HepG2 (cell line): ENCODE measurements at regions not wholly inside any gene's neighbourhood (a gene's known extent, or its start where the extent isn't known, plus 50 kb on each side); places are given as distances from the start of the nearest gene placed in this dataset.

Experiments
- GATA4 ChIP-seq: sonication (generic); IDR thresholded peaks from 2 replicates; pipeline ENCODE4 v1.6.1; 2016; ENCODE audit warnings: antibody characterized with exemption, low read depth, borderline replicate concordance
- POLR2A ChIP-seq, 2 experiments: IDR thresholded peaks; 2 replicates each; pipeline ENCODE4 v1.6.1; 2011; ENCODE audit warnings: low read depth in 2 of 2, low read length in 2 of 2, mild to moderate bottlenecking in 1 of 2, moderate library complexity in 1 of 2; ENCODE audit not compliant: insufficient read depth in 1 of 2
- SMAD3 ChIP-seq: sonication (generic); formaldehyde crosslinking; IDR thresholded peaks from 2 replicates; pipeline ENCODE4 v1.4.0; 2020; ENCODE audit warnings: missing genetic modification reagents
- SMARCE1 ChIP-seq: fragments of 450-650 bp; IDR thresholded peaks from 2 replicates; pipeline ENCODE4 v1.6.1; 2017; ENCODE audit warnings: borderline replicate concordance
- ZFYVE20 ChIP-seq: sonication (generic); formaldehyde crosslinking; IDR thresholded peaks from 2 replicates; pipeline ENCODE4 v1.8.0; 2023; ENCODE audit warnings: low read depth, mild to moderate bottlenecking, moderate library complexity, missing genetic modification reagents, borderline replicate concordance
- ZMYM4 ChIP-seq: sonication (generic); formaldehyde crosslinking; IDR thresholded peaks from 2 replicates; pipeline ENCODE4 v1.8.1; 2023; ENCODE audit warnings: mild to moderate bottlenecking, missing genetic modification reagents
- ZNF12 ChIP-seq: sonication (generic); formaldehyde crosslinking; IDR thresholded peaks from 2 replicates; pipeline ENCODE4 v1.5.0; 2020; ENCODE audit warnings: missing genetic modification reagents
- ZNF136 ChIP-seq: sonication (generic); formaldehyde crosslinking; IDR thresholded peaks from 2 replicates; pipeline ENCODE4 v1.8.1; 2022; ENCODE audit warnings: low read depth, mild to moderate bottlenecking, moderate library complexity, missing genetic modification reagents
- ZNF282 ChIP-seq: fragments of 450-650 bp; IDR thresholded peaks from 2 replicates; pipeline ENCODE4 v1.6.1; 2018; ENCODE audit not compliant: partially characterized antibody
- ZNF382 ChIP-seq: sonication (generic); formaldehyde crosslinking; IDR thresholded peaks from 2 replicates; pipeline ENCODE4 v1.5.0; 2020; ENCODE audit warnings: missing genetic modification reagents, mild to moderate bottlenecking, borderline replicate concordance
- ZNF44 ChIP-seq: sonication (generic); formaldehyde crosslinking; IDR thresholded peaks from 2 replicates; pipeline ENCODE4 v1.5.1; 2020; ENCODE audit warnings: mild to moderate bottlenecking, missing genetic modification reagents
- ZSCAN21 ChIP-seq: sonication (generic); formaldehyde crosslinking; IDR thresholded peaks from 2 replicates; pipeline ENCODE4 v1.8.0; 2022; ENCODE audit warnings: mild to moderate bottlenecking, missing genetic modification reagents, moderate library complexity, borderline replicate concordance
- TF ChIP-seq, protein P1 (sequence below): sonication (generic); formaldehyde crosslinking; IDR thresholded peaks from 2 replicates; pipeline ENCODE4 v1.4.0; 2020; ENCODE audit warnings: mild to moderate bottlenecking, missing genetic modification reagents
- TF ChIP-seq, protein P2 (sequence below): sonication (generic); formaldehyde crosslinking; IDR thresholded peaks from 2 replicates; pipeline ENCODE4 v1.5.0; 2020; ENCODE audit warnings: mild to moderate bottlenecking, missing genetic modification reagents
- TF ChIP-seq, protein P3 (sequence below): IDR thresholded peaks from 2 replicates; pipeline ENCODE4 v1.6.1; 2016
- TF ChIP-seq, protein P4 (sequence below): sonication (generic); formaldehyde crosslinking; IDR thresholded peaks from 2 replicates; pipeline ENCODE4 v1.5.0; 2020; ENCODE audit warnings: missing genetic modification reagents
- TF ChIP-seq, protein P5 (sequence below): sonication (generic); formaldehyde crosslinking; IDR thresholded peaks from 2 replicates; pipeline ENCODE4 v1.5.0; 2020; ENCODE audit warnings: missing genetic modification reagents
- TF ChIP-seq, protein P6 (sequence below): sonication (generic); formaldehyde crosslinking; IDR thresholded peaks from 2 replicates; pipeline ENCODE4 v1.4.0; 2020; ENCODE audit warnings: low read depth, mild to moderate bottlenecking, missing genetic modification reagents
- TF ChIP-seq, protein P7 (sequence below): sonication (generic); formaldehyde crosslinking; IDR thresholded peaks from 2 replicates; pipeline ENCODE4 v1.5.0; 2020; ENCODE audit warnings: mild to moderate bottlenecking, missing genetic modification reagents
- TF ChIP-seq, protein P8 (sequence below): conservative IDR thresholded peaks from 2 replicates; pipeline ENCODE4 v1.6.1; 2018; ENCODE audit warnings: missing genetic modification reagents

DNA sequence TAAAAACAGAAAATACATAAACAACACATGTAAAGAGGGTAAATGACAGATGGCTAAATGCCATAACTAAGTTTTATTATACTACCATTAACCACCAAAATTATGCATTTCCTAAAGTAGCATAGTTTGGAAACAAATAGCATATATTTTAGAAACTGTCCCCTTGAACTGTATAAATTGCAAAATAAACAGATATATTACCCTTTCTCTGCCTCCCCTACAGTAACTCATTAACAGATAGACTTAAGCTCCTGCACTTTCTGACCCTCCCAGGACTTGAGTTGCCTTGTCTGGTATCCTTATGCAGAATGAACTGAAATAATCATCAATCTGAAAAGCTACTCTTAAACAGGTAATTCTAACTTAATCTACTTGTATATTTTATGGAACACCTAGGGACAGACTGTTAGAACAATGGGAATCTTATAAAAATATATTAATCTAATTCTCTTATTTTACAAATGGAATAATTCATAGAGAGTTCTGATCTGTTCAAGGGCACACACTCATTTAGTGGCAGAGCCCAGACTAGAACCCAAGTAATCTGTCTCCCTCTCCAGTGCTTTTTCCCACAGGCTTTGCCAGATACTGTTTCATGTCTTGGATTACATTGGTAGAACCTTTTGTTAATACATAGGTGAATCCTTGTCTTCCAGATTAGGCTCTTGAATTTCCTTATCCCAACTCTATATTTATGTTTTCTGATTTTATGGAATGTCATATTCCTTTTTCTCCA is 50.6 kb upstream of the LOC128125822 start (continued):
- TF ChIP-seq, protein P1, sequence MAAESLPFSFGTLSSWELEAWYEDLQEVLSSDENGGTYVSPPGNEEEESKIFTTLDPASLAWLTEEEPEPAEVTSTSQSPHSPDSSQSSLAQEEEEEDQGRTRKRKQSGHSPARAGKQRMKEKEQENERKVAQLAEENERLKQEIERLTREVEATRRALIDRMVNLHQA, result no peak
- TF ChIP-seq, protein P2, sequence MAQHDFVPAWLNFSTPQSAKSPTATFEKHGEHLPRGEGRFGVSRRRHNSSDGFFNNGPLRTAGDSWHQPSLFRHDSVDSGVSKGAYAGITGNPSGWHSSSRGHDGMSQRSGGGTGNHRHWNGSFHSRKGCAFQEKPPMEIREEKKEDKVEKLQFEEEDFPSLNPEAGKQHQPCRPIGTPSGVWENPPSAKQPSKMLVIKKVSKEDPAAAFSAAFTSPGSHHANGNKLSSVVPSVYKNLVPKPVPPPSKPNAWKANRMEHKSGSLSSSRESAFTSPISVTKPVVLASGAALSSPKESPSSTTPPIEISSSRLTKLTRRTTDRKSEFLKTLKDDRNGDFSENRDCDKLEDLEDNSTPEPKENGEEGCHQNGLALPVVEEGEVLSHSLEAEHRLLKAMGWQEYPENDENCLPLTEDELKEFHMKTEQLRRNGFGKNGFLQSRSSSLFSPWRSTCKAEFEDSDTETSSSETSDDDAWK (CRISPR knock-in tag), result no peak
- TF ChIP-seq, protein P3, sequence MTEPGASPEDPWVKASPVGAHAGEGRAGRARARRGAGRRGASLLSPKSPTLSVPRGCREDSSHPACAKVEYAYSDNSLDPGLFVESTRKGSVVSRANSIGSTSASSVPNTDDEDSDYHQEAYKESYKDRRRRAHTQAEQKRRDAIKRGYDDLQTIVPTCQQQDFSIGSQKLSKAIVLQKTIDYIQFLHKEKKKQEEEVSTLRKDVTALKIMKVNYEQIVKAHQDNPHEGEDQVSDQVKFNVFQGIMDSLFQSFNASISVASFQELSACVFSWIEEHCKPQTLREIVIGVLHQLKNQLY (CRISPR knock-in tag), result no peak
- TF ChIP-seq, protein P4, sequence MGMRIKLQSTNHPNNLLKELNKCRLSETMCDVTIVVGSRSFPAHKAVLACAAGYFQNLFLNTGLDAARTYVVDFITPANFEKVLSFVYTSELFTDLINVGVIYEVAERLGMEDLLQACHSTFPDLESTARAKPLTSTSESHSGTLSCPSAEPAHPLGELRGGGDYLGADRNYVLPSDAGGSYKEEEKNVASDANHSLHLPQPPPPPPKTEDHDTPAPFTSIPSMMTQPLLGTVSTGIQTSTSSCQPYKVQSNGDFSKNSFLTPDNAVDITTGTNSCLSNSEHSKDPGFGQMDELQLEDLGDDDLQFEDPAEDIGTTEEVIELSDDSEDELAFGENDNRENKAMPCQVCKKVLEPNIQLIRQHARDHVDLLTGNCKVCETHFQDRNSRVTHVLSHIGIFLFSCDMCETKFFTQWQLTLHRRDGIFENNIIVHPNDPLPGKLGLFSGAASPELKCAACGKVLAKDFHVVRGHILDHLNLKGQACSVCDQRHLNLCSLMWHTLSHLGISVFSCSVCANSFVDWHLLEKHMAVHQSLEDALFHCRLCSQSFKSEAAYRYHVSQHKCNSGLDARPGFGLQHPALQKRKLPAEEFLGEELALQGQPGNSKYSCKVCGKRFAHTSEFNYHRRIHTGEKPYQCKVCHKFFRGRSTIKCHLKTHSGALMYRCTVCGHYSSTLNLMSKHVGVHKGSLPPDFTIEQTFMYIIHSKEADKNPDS, result no peak
- TF ChIP-seq, protein P5, sequence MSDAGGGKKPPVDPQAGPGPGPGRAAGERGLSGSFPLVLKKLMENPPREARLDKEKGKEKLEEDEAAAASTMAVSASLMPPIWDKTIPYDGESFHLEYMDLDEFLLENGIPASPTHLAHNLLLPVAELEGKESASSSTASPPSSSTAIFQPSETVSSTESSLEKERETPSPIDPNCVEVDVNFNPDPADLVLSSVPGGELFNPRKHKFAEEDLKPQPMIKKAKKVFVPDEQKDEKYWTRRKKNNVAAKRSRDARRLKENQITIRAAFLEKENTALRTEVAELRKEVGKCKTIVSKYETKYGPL (CRISPR knock-in tag), result 0 out of 2 replicates have a peak, but pooled peaks have one; percentile 10
- no peak for TF ChIP-seq SMAD3 (CRISPR knock-in tag)
- TF ChIP-seq SMARCE1, result no peak
- TF ChIP-seq ZSCAN21, result no peak
- TF ChIP-seq, protein P6, sequence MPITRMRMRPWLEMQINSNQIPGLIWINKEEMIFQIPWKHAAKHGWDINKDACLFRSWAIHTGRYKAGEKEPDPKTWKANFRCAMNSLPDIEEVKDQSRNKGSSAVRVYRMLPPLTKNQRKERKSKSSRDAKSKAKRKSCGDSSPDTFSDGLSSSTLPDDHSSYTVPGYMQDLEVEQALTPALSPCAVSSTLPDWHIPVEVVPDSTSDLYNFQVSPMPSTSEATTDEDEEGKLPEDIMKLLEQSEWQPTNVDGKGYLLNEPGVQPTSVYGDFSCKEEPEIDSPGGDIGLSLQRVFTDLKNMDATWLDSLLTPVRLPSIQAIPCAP (CRISPR knock-in tag), result no peak
- TF ChIP-seq, protein P7, sequence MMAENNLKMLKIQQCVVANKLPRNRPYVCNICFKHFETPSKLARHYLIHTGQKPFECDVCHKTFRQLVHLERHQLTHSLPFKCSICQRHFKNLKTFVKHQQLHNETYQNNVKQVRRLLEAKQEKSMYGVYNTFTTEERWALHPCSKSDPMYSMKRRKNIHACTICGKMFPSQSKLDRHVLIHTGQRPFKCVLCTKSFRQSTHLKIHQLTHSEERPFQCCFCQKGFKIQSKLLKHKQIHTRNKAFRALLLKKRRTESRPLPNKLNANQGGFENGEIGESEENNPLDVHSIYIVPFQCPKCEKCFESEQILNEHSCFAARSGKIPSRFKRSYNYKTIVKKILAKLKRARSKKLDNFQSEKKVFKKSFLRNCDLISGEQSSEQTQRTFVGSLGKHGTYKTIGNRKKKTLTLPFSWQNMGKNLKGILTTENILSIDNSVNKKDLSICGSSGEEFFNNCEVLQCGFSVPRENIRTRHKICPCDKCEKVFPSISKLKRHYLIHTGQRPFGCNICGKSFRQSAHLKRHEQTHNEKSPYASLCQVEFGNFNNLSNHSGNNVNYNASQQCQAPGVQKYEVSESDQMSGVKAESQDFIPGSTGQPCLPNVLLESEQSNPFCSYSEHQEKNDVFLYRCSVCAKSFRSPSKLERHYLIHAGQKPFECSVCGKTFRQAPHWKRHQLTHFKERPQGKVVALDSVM (CRISPR knock-in tag), result no peak
- TF ChIP-seq ZMYM4 (CRISPR knock-in tag), result no peak
- no peak for TF ChIP-seq GATA4
- TF ChIP-seq ZNF12 (CRISPR knock-in tag), result no peak
- TF ChIP-seq ZNF136, result no peak; the same call in 1 of the 2 replicates
- no peak for TF ChIP-seq ZNF382 (CRISPR knock-in tag)
- no peak for TF ChIP-seq ZNF282
- no peak for TF ChIP-seq ZNF44 (CRISPR knock-in tag)
- TF ChIP-seq, protein P8, sequence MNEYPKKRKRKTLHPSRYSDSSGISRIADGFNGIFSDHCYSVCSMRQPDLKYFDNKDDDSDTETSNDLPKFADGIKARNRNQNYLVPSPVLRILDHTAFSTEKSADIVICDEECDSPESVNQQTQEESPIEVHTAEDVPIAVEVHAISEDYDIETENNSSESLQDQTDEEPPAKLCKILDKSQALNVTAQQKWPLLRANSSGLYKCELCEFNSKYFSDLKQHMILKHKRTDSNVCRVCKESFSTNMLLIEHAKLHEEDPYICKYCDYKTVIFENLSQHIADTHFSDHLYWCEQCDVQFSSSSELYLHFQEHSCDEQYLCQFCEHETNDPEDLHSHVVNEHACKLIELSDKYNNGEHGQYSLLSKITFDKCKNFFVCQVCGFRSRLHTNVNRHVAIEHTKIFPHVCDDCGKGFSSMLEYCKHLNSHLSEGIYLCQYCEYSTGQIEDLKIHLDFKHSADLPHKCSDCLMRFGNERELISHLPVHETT, result no peak
- TF ChIP-seq ZFYVE20 (CRISPR knock-in tag), result no peak
- TF ChIP-seq POLR2A (IDR thresholded peaks at IDR 0.05; ENCODE audit: insufficient read depth in 1 of 2, low read depth in 2 of 2, low read length in 2 of 2), result peak; percentile 38 to 55; a peak in 2 of 4 replicates
